Stomach (tissue), 8 donors: ENCODE measurements at regions not wholly inside any gene's neighbourhood (a gene's known extent, or its start where the extent isn't known, plus 50 kb on each side); places are given as distances from the start of the nearest gene placed in this dataset.

Experiments
- DNase-seq, 2 donors: peaks; one replicate each; pipeline versions ENCODE4 v3.0.0 to v3.0.0-alpha.2; 2013 to 2019
- H3K27ac ChIP-seq, 5 donors: fragments of 200-600 bp in 4 of 5; sonication (generic) in 4 of 5; one replicate each; pipeline ENCODE4 v1.5.1; 2013 to 2019; ENCODE audit warnings: mild to moderate bottlenecking in 1 of 5, moderate library complexity in 1 of 5
- H3K27me3 ChIP-seq, 3 donors: fragments of 200-600 bp; sonication (generic); one replicate each; pipeline ENCODE4 v1.5.1; 2017 to 2019; ENCODE audit warnings: mixed run types in 1 of 3
- H3K36me3 ChIP-seq, 4 donors: fragments of 200-600 bp; sonication (generic); 1 replicate in 3 of 4; 2 replicates in 1 of 4; pipeline ENCODE4 v1.5.1; 2016 to 2019
- H3K4me1 ChIP-seq, 4 donors: fragments of 200-600 bp; sonication (generic); one replicate each; pipeline ENCODE4 v1.5.1; 2016 to 2019
- H3K4me3 ChIP-seq, 4 donors: fragments of 200-600 bp; sonication (generic) in 3 of 4; one replicate each; pipeline ENCODE4 v1.5.1; 2016 to 2019; ENCODE audit warnings: mild to moderate bottlenecking in 1 of 4
- H3K9me3 ChIP-seq, 4 donors: fragments of 200-600 bp; sonication (generic); one replicate each; pipeline ENCODE4 v1.5.1; 2016 to 2019
- EP300 ChIP-seq: sonication (generic); formaldehyde crosslinking; IDR thresholded peaks from one replicate; pipeline ENCODE4 v1.6.1; 2017; ENCODE audit warnings: antibody characterized with exemption
- POLR2A ChIP-seq, 4 donors: fragments of 450-650 bp; IDR thresholded peaks; one replicate each; pipeline ENCODE4 v1.6.1; 2016; ENCODE audit warnings: antibody characterized with exemption in 4 of 4, control low read depth in 2 of 4, mild to moderate bottlenecking in 1 of 4, moderate library complexity in 1 of 4
- POLR2AphosphoS5 ChIP-seq, 3 donors: sonication (generic); formaldehyde crosslinking; IDR thresholded peaks; one replicate each; pipeline ENCODE4 v1.6.1; 2016; ENCODE audit warnings: antibody characterized with exemption in 3 of 3
- WGBS, 5 donors: extraction: QIAGEN DNeasy Blood & Tissue Kit in 3 of 5; methylation state at CpG; one replicate each; pipeline versions ENCODE4 v1.1.5 to v1.1.7; 2013 to 2018; 5-methylcytosine and 5-hydroxymethylcytosine counted together
- intact Hi-C: fragments of 100-400 bp; cut with DNase I; formaldehyde crosslinking; loops from one replicate; pipeline ENCODE4 v1.15.1; 2023; ENCODE audit warnings: low total_unique reads
- TF ChIP-seq, protein P1 (sequence below), 7 experiments: fragments of 450-650 bp in 4 of 7; fragments of 200-600 bp in 3 of 7; sonication (generic) in 3 of 7; IDR thresholded peaks; one replicate each; pipeline ENCODE4 v1.5.1; 2016 to 2019; ENCODE audit warnings: antibody characterized with exemption in 7 of 7, control low read depth in 2 of 7, mild to moderate bottlenecking in 1 of 7
- donor health status: healthy with polysubstance abuse.
- donor health status: Bipolar disorder and iron deficiency.
- donor health status: healthy.

DNA sequence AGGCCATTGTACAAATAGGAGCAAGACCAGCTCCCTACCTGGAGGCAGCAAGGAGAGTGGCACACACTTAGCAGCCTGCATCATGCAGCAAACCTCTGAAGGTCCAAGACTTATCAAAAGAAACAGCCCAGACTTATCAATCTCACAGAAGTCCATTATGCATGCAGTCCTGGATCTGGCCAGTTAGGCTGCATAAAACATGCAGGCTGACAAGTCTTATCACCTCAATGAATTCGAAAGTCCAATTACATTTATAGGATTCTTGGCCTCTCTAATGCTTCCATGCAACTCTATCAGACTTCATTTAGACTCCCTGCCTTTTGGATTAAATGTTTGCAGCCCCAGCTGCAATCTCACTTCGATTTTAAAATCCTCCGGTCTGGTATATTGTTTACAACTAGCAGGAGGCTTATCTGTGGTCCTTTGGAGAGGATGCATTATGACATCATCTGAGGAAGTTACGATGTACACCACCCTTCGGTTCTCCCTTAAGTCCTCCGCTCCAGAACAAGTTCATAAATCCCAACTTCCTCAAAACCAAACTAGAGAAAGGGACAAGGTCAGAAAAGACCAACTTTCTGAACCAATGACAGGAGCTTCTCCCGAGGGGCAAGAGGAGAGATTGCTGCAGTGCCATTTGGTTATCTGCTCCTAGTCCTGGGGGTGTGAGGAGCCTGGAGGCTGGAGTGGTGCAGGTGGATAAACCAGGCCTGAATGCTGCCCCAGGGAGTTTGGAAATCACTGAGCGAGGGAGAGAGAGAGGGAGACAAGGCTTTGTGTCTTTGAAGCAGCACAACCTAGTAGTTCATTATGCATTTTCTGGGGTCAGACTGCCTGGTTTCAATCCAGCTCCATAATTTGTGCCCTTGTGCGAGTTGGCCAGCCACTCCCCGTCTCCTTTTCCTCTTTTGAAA, 313.9 kb downstream of the TLE1 start:
- Histone ChIP-seq H3K27me3 (no peaks in the 10 kb centered on the region), H3K4me1 (peaks cover 0 to 8% (median 0%) of the 10 kb centered on the region in 4 donors), H3K9me3 (no peaks in the 10 kb centered on the region), H3K27ac (no peak overlapping the region), H3K36me3 (no peaks in the 10 kb centered on the region), H3K4me3 (no peak overlapping the region)
- TF ChIP-seq, protein P1, sequence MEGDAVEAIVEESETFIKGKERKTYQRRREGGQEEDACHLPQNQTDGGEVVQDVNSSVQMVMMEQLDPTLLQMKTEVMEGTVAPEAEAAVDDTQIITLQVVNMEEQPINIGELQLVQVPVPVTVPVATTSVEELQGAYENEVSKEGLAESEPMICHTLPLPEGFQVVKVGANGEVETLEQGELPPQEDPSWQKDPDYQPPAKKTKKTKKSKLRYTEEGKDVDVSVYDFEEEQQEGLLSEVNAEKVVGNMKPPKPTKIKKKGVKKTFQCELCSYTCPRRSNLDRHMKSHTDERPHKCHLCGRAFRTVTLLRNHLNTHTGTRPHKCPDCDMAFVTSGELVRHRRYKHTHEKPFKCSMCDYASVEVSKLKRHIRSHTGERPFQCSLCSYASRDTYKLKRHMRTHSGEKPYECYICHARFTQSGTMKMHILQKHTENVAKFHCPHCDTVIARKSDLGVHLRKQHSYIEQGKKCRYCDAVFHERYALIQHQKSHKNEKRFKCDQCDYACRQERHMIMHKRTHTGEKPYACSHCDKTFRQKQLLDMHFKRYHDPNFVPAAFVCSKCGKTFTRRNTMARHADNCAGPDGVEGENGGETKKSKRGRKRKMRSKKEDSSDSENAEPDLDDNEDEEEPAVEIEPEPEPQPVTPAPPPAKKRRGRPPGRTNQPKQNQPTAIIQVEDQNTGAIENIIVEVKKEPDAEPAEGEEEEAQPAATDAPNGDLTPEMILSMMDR (IDR thresholded peaks at IDR 0.05) = no peak
- TF ChIP-seq POLR2A (IDR thresholded peaks at IDR 0.05) = no peak
- TF ChIP-seq EP300 = no peak
- no peak for TF ChIP-seq POLR2AphosphoS5 (IDR thresholded peaks at IDR 0.05)
- WGBS, 5 donors = 55 to 63% (median 60%) methylated on average over 10 of the region's 10 CpGs
- no peak for DNase-seq
- intact Hi-C loops = no loop called here

DNA sequence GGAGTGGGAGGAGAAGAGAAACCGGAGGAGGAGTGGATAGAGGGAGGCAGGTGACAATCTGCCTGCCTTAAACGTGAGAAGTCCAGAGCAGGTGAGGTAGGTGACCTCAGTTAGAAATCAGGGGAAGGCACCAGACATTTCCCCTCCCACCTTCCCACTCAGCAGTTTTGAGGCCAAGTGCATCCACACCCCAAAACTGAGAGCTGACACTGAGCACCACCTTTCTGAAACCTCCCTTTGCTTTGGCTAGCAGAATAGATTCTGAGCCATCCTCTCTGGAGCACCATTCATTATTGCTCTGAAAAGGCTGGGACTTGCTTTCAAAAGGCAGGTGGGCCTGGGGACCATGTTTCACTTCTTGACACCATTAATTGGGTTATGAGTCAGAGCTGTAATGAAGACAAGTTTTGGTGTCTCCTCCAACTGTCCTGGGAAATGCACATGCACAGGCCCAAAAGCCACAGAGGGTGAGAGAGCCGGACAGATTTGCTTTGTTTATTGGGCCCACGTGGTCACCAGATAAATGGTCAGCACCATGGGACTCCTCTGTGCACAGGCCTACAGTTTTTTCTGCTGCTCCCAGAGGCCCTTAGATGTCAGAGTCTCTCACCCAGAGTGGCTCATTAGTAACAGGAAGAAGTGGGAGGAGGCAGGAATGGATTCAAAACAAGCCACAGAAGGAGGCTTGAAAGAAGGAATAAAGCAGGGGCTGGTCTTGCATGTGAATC, 314.7 kb downstream of the TLE1 start:
- 56 to 71% (median 64%) methylated on average over 4 of the region's 4 CpGs for WGBS, 5 donors
- no peaks in the 10 kb centered on the region for H3K27me3 ChIP-seq
- no peaks in the 10 kb centered on the region for H3K9me3 ChIP-seq
- no peaks in the 10 kb centered on the region for H3K36me3 ChIP-seq
- intact Hi-C loops = no loop called here
- no peak overlapping the region for H3K4me3 ChIP-seq
- DNase-seq = no peak
- H3K27ac ChIP-seq = no peak overlapping the region
- TF ChIP-seq, protein P1 (IDR thresholded peaks at IDR 0.05) = no peak
- TF ChIP-seq POLR2AphosphoS5 (IDR thresholded peaks at IDR 0.05) = no peak
- no peak for TF ChIP-seq EP300
- no peak for TF ChIP-seq POLR2A (IDR thresholded peaks at IDR 0.05)
- peaks cover 0 to 8% (median 0%) of the 10 kb centered on the region in 4 donors for H3K4me1 ChIP-seq

DNA sequence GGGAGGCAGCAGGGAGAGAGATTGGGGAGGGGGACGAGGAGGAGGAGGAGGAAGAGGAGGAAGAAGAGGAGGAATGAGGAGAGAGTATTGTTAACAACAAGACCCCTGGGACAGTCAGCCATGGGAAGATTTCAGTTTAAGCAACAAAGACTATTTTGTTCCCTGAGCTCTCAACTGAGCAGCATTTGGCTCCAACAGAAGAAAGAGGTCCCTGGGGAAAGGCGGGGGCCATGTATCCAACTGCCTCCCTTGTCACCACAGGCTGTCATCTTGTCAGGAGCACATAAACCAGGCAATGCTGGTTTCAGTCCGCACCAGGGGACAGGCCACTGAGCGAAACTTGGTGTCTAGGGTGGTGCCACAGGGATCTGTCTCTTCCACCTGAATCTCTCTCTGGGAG, 316.1 kb downstream of the TLE1 start:
- Histone ChIP-seq H3K36me3 (no peaks in the 10 kb centered on the region), H3K4me3 (no peak overlapping the region), H3K4me1 (peaks cover 0 to 8% (median 0%) of the 10 kb centered on the region in 4 donors), H3K27me3 (no peaks in the 10 kb centered on the region), H3K9me3 (no peaks in the 10 kb centered on the region), H3K27ac (peak overlapping the region in 1 of 5 donors; percentile 8)
- TF ChIP-seq, protein P1 (IDR thresholded peaks at IDR 0.05) = no peak
- TF ChIP-seq POLR2A (IDR thresholded peaks at IDR 0.05) (no peak), EP300 (no peak), POLR2AphosphoS5 (IDR thresholded peaks at IDR 0.05) (no peak)
- intact Hi-C loops = no loop called here
- no peak for DNase-seq
- WGBS, 5 donors = 85 to 92% (median 88%) methylated on average over 3 to 4 of the region's 4 CpGs

DNA sequence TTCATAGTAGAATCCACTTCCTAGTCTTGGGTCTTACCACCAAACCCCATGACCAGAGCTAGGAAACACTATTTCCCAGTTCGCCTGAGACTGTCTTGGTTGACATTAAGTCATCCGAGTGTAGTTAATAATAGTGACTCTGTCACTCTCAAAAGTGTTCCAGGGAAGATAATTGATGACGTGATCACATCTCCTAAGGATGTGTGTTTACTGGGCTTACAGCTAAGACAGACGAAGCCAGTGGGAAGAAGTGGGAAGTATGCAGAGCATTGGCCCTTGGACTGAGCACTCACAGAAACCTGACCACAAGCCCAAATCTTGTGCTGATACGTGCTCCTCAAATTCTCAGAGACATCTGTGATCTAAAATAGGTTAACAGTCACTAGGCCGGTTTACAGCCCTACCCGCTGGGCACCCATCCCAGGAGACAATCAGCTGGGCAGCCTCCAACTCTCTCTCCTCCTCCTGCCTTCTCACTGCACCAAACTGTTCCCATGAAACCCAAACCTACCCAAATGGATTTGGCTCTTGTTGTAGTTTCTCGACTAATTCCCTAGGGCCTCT, 316.6 kb downstream of the TLE1 start:
- TF ChIP-seq POLR2AphosphoS5 (IDR thresholded peaks at IDR 0.05) = no peak
- no peak for TF ChIP-seq EP300
- TF ChIP-seq POLR2A (IDR thresholded peaks at IDR 0.05) = no peak
- TF ChIP-seq, protein P1 (IDR thresholded peaks at IDR 0.05) = no peak
- intact Hi-C loops = no loop called here
- Histone ChIP-seq H3K4me1 (peaks cover 0 to 8% (median 0%) of the 10 kb centered on the region in 4 donors), H3K36me3 (no peaks in the 10 kb centered on the region), H3K27me3 (no peaks in the 10 kb centered on the region), H3K9me3 (no peaks in the 10 kb centered on the region), H3K27ac (peak overlapping the region in 1 of 5 donors; percentile 8), H3K4me3 (no peak overlapping the region)
- WGBS, 5 donors = 75 to 82% (median 75%) methylated on average over 8 of the region's 8 CpGs
- DNase-seq = peak in 1 of 2 donors; percentile 40
